NCI-H748 (cell line): ENCODE measurements at regions not wholly inside any gene's neighbourhood (a gene's known extent, or its start where the extent isn't known, plus 50 kb on each side); places are given as distances from the start of the nearest gene placed in this dataset.
"Not testable (repeated sequence)": the region's sequence is repeated elsewhere in the genome, so short reads cannot be mapped to it uniquely, and the experiment has no call there.

Experiments
- DNase-seq: peaks from one replicate; lab custom pipeline; 2025; ENCODE audit not compliant: unreplicated experiment; lab: John Stamatoyannopoulos, UW

DNA sequence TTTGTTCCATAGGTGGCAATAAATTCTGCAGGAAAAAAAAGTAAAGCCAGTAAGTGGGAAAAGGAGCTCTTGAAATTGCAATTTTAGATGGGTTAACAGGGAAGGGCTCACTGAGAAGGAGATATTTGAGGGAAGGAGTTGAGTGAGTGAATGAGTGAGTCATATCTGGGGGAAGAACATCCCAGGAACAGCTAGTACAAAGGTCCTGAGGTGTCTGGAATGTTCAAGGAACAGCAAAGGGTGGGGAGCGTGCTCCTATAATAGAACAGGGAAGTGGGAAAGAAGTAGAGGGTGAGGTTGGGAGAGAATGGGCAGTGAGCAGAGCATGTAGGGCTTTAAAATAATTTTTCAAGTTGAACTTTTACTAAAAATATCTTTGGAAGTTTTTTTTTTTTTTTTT lies 68.0 kb upstream of the PSME4 start:
- DNase-seq: no peak

DNA sequence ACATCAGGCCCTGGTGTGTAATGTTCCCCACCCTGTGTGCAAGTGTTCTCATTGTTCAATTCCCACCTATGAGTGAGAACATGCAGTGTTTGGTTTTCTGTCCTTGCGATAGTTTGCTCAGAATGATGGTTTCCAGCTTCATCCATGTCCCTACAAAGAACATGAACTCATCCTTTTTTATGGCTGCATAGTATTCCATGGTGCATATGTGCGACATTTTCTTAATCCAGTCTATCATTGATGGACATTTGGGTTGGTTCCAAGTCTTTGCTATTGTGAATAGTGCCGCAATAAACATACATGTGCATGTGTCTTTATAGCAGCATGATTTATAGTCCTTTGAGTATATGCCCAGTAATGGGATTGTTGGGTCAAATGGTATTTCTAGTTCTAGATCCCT lies 60.5 kb upstream of the PSME4 start:
- not testable (repeated sequence) for DNase-seq

DNA sequence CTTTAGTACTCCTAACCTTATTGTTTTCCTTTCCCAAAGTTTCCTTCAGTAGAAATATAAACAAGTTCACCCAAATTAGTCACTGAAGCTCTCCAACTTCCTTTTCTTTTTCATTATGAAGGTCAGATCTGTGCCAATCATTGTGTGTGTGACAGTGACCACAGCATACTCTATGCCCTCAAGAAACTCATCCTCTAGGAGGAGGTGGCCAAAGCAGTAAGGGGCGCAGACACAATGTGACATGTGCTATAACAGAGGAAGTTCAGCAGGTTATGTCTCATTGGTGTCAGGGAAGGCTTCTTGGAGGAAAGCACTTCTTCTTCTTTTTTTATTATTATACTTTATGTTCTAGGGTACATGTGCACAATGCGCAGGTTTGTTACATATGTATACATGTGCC lies 60.0 kb upstream of the PSME4 start:
- no peak for DNase-seq

DNA sequence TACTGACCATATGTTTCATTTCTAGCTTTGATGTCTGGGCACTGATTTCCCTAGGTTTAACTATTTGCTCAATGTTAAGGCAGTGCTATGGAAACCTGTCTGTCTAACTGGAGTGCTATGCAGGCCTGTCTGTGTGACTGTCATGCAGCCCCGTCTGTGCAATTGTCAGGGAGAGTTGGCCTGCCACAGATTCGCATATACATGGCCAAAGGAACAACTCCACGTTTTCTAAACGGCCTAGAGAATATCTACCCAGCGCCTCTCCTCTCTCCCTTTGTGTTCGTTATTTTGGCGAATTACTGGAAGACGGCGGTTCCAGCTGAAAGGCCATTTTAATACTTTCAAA lies 59.6 kb upstream of the PSME4 start:
- DNase-seq: no peak

- DNase-seq: no peak
Measured at GRCh38 chr2:54029721-54030395, 59.1 kb upstream of the PSME4 start.

- not testable (repeated sequence) for DNase-seq
Measured at GRCh38 chr2:54025463-54026075, 54.8 kb upstream of the PSME4 start.

DNA sequence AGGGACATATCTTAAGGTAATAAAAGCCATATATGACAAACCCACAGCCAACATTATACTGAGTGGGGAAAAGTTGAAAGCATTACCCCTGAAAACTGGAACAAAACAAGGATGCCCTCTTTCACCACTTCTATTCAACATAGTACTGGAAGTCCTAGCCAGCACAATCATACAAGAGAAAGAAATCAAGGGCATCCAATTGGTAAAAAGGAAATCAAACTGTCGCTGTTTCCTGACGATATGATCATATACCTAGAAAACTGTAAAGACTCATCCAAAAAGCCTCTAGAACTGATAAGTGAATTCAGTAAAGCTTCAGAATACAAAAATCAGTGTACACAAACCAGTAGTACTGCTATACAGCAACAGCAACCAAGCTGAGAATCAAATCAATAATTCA lies 53.8 kb upstream of the PSME4 start:
- DNase-seq: no peak

GRCh38 chr2:54021702-54022101 lies 50.9 kb upstream of the PSME4 start:
- DNase-seq: no peak

DNA sequence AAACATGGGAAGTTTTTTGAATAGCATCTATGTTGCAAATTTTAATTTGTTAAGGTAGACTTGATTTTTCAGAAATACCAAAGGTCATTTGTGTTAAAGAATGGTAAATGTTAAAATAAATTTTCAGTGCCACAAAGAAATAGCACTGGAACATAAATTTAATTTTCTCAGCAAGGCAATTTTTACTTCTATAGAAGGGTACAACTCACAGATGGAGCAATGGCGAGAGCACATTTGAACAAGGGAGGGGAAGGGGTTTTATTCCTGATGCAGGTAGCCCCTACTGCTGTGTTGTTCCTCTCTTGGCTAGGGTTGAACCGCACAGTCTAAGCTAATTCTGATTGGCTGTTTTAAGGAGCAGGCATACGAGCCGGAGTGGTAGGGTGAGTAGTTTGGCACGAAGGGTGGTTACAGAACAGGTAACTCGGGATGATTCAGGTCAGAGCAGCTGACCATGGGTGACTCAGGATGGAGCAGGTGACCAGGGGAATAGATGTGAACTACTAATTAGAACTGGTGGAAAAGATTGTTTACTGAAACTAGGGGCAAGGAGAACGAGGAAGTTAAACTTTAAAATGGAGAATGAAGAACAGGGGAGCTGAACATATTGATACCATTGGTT lies 50.1 kb upstream of the PSME4 start:
- DNase-seq: no peak
